K562 (cell line): ENCODE measurements at regions not wholly inside any gene's neighbourhood (a gene's known extent, or its start where the extent isn't known, plus 50 kb on each side); places are given as distances from the start of the nearest gene placed in this dataset.

Experiments
- ATAC-seq: fragments of 200-7000 bp; cut with Tn5 transposase; 3 replicates; pipeline ENCODE4 v1.9.1; 2020; ENCODE audit warnings: moderate library complexity
- BruUV-seq: library from RNA; stranded (reverse); fragments of 400-500 nt; replicated peaks from 2 replicates; lab custom pipeline; 2021; lab: Mats Ljungman, UMichigan
- CTCF ChIA-PET: fragments of 300-600 bp; formaldehyde crosslinking; extraction: SDS; loops from one replicate; lab custom pipeline; 2021; ENCODE audit warnings: low intra/inter-chr PET ratio; lab: Yijun Ruan, JAX
- POLR2A ChIA-PET: fragments of 300-600, 350-650 bp; sonication (Branson Sonifier 250); formaldehyde crosslinking; extraction: SDS; loops from one replicate; lab custom pipeline; 2021; ENCODE audit warnings: antibody characterized with exemption, inconsistent platforms; lab: Yijun Ruan, JAX
- DNase-seq, 4 experiments: peaks; one replicate each; pipeline versions ENCODE4 v3.0.0 to v3.0.0-alpha.2; 2011 to 2018; ENCODE audit warnings: low spot score in 3 of 4, mixed read lengths in 3 of 4; ENCODE audit errors: extremely low read depth in 1 of 4
- FAIRE-seq: peaks from 2 replicates; lab custom pipeline; 2011; peaks lifted over from hg19 to GRCh38; lab: Jason Lieb, UNC
- H2AFZ ChIP-seq: 2 replicates; pipeline ENCODE4 v1.6.0; 2011; ENCODE audit warnings: low read depth, low read length, control low read depth, inconsistent platforms
- H3K27ac ChIP-seq: fragments of 200-600 bp; 3 replicates; pipeline ENCODE4 v1.8.0; 2011; ENCODE audit warnings: low read depth, mild to moderate bottlenecking, control low read depth, inconsistent platforms, low read length, moderate library complexity, mixed read lengths; ENCODE audit errors: extremely low read depth
- H3K27me3 ChIP-seq, 2 experiments: fragments of 300-600 bp in 1 of 2; 2 replicates in 1 of 2; 3 replicates in 1 of 2; pipeline versions ENCODE4 v1.6.0 to v1.8.0; 2011; ENCODE audit warnings: inconsistent platforms in 2 of 2, low read length in 2 of 2, mild to moderate bottlenecking in 1 of 2, mixed read lengths in 1 of 2, moderate library complexity in 1 of 2; ENCODE audit not compliant: control insufficient read depth in 2 of 2, insufficient read depth in 2 of 2
- H3K36me3 ChIP-seq: fragments of 300-600 bp; 3 replicates; pipeline ENCODE4 v1.8.0; 2011; ENCODE audit warnings: mild to moderate bottlenecking, low read length, inconsistent platforms; ENCODE audit not compliant: control insufficient read depth, insufficient read depth
- H3K4me1 ChIP-seq, 2 experiments: fragments of 200-600 bp in 1 of 2; replicated peaks in 1 of 2; 2 replicates in 1 of 2; 3 replicates in 1 of 2; pipeline versions ENCODE4 v1.5.1 to v1.8.0; 2011; ENCODE audit warnings: inconsistent platforms in 2 of 2, low read length in 2 of 2, mild to moderate bottlenecking in 1 of 2, mixed read lengths in 1 of 2, moderate library complexity in 1 of 2; ENCODE audit not compliant: control insufficient read depth in 2 of 2, insufficient read depth in 2 of 2
- H3K4me2 ChIP-seq: 2 replicates; pipeline ENCODE4 v1.6.1; 2011; ENCODE audit warnings: low read length, control low read depth, inconsistent platforms, mixed read lengths; ENCODE audit not compliant: insufficient read depth
- H3K4me3 ChIP-seq: fragments of 200-600 bp; sonication (generic), shearing (Covaris generic); 2 replicates; pipeline ENCODE4 v1.5.1; 2016; ENCODE audit warnings: control low read depth, inconsistent platforms
- H3K79me2 ChIP-seq: fragments of 200-600 bp; 3 replicates; pipeline ENCODE4 v1.8.0; 2011; ENCODE audit warnings: low read length, inconsistent platforms; ENCODE audit not compliant: control insufficient read depth, insufficient read depth
- H3K9ac ChIP-seq, 2 experiments: 2 replicates each; pipeline versions ENCODE4 v1.6.0 to v1.6.1; 2011; ENCODE audit warnings: low read depth in 2 of 2, low read length in 2 of 2, control low read depth in 1 of 2, inconsistent platforms in 1 of 2, mild to moderate bottlenecking in 1 of 2, mixed read lengths in 1 of 2; ENCODE audit not compliant: insufficient read depth in 1 of 2
- H3K9me1 ChIP-seq: one replicate; pipeline ENCODE4 v1.6.0; 2011; ENCODE audit warnings: inconsistent platforms, mild to moderate bottlenecking, low read length, moderate library complexity; ENCODE audit not compliant: control insufficient read depth, insufficient read depth
- H3K9me3 ChIP-seq: replicated peaks from 2 replicates; pipeline ENCODE4 v1.5.1; 2011; ENCODE audit warnings: low read depth, low read length, inconsistent platforms; ENCODE audit not compliant: control insufficient read depth, insufficient read depth
- H4K20me1 ChIP-seq: replicated peaks from 2 replicates; pipeline ENCODE4 v1.6.1; 2011; ENCODE audit warnings: low read length, inconsistent platforms, mixed read lengths; ENCODE audit not compliant: control insufficient read depth, insufficient read depth
- C11orf30 ChIP-seq: fragments of 450-650 bp; IDR thresholded peaks from 2 replicates; pipeline ENCODE4 v1.6.1; 2016; ENCODE audit warnings: low read depth, mild to moderate bottlenecking
- E2F5 ChIP-seq: sonication (generic); formaldehyde crosslinking; IDR thresholded peaks from 2 replicates; pipeline ENCODE4 v1.8.0; 2022; ENCODE audit warnings: mild to moderate bottlenecking, missing genetic modification reagents
- MLX ChIP-seq, 2 experiments: fragments of 450-650 bp in 1 of 2; sonication (generic) in 1 of 2; formaldehyde crosslinking; conservative IDR thresholded peaks; 2 replicates each; pipeline versions ENCODE4 v1.4.0 to v1.8.1; 2020 to 2022; ENCODE audit warnings: mild to moderate bottlenecking in 1 of 2, missing genetic modification reagents in 1 of 2
- NR0B1 ChIP-seq: fragments of 450-650 bp; IDR thresholded peaks from one replicate; pipeline ENCODE4 v1.6.1; 2018; ENCODE audit warnings: mild to moderate bottlenecking, moderate library complexity; ENCODE audit not compliant: partially characterized antibody
- TEAD1 ChIP-seq, 2 experiments: fragments of 450-650 bp in 1 of 2; sonication (generic) in 1 of 2; formaldehyde crosslinking; IDR thresholded peaks; 2 replicates each; pipeline versions ENCODE4 v1.4.0 to v1.8.0; 2020 to 2022; ENCODE audit warnings: mild to moderate bottlenecking in 2 of 2, missing genetic modification reagents in 1 of 2
- TFAP4 ChIP-seq: sonication (generic); formaldehyde crosslinking; IDR thresholded peaks from 2 replicates; pipeline ENCODE4 v1.8.0; 2022; ENCODE audit warnings: missing genetic modification reagents, mild to moderate bottlenecking, moderate library complexity, borderline replicate concordance
- THAP7 ChIP-seq: fragments of 250-450 bp; sonication (Bioruptor Pico); IDR thresholded peaks from 2 replicates; pipeline ENCODE4 v1.5.0; 2021
- ZNF668 ChIP-seq: fragments of 250-450 bp; sonication (Bioruptor Pico); IDR thresholded peaks from 2 replicates; pipeline ENCODE4 v1.8.0; 2022; ENCODE audit warnings: mild to moderate bottlenecking, inconsistent platforms
- WGBS: fragments of 100-300 bp; shearing (Covaris generic); methylation state at CpG from one replicate; pipeline ENCODE4 v1.1.6; 2016; ENCODE audit warnings: low coverage, mixed read lengths; ENCODE audit not compliant: insufficient coverage; ENCODE audit errors: missing lambda C conversion rate; 5-methylcytosine and 5-hydroxymethylcytosine counted together
- in situ Hi-C: fragments of 300-500 bp; cut with MboI; formaldehyde crosslinking; loops from 4 replicates; pipeline ENCODE4 v1.15.0; 2018; ENCODE audit warnings: inconsistent platforms, mixed read lengths
- intact Hi-C: fragments of 100-400 bp; cut with micrococcal nuclease; formaldehyde crosslinking; loops from 2 replicates; pipeline ENCODE4 v1.14.2; 2022

GRCh38 chr14:106845286-106846087, 1319.1 kb downstream of the TMEM121 start:
- no peak overlapping the region for H3K4me3 ChIP-seq
- ChIA-PET CTCF (no interaction called here), POLR2A (no interaction called here)
- no peak overlapping the region; the same call in 1 of the 2 replicates for H3K4me2 ChIP-seq
- no peaks in the 10 kb centered on the region for H3K79me2 ChIP-seq
- H3K4me1 ChIP-seq: peaks cover 0 to 7% of the 10 kb centered on the region in 2 experiments; a peak in 2 of 5 replicates
- H3K9ac ChIP-seq: no peak overlapping the region
- in situ Hi-C loops (no loop called here), intact Hi-C loops (no loop called here)
- 3% methylated on average over 8 of the region's 17 CpGs for WGBS
- TF ChIP-seq E2F5 (no peak), THAP7 (no peak), MLX (CRISPR knock-in tag; conservative IDR thresholded peaks at IDR 0.05) (no peak), TFAP4 (no peak), C11orf30 (no peak), TEAD1 (CRISPR knock-in tag; IDR thresholded peaks at IDR 0.05) (no peak), ZNF668 (CRISPR knock-in tag) (no peak), NR0B1 (no peak)
- H3K9me1 ChIP-seq: no peaks in the 10 kb centered on the region
- no peaks in the 10 kb centered on the region for H3K36me3 ChIP-seq
- no peaks in the 10 kb centered on the region; a peak in 1 of 5 replicates for H3K27me3 ChIP-seq
- ATAC-seq: no peak
- no peak overlapping the region for H2AFZ ChIP-seq
- no peaks in the 10 kb centered on the region for H4K20me1 ChIP-seq
- DNase-seq: no peak
- H3K9me3 ChIP-seq: no peaks in the 10 kb centered on the region
- H3K27ac ChIP-seq: no peak overlapping the region
- no peak for FAIRE-seq
- BruUV-seq: no TSS peak
